ENCODE measurements at regions not wholly inside any gene's neighbourhood (a gene's known extent, or its start where the extent isn't known, plus 50 kb on each side); places are given as distances from the start of the nearest gene placed in this dataset.
"Not testable (repeated sequence)": the region's sequence is repeated elsewhere in the genome, so short reads cannot be mapped to it uniquely, and the experiment has no call there.

GRCh38 chr11:23781803-23782560, 714.9 kb upstream of the LUZP2 start:
- no peak for ATAC-seq
- H3K27me3 Mint-ChIP-seq = no peaks in the 10 kb centered on the region
- no peaks in the 10 kb centered on the region for H3K9me3 Mint-ChIP-seq
- H3K36me3 Mint-ChIP-seq = no peaks in the 10 kb centered on the region
- H3K4me3 Mint-ChIP-seq = no peak overlapping the region
- H3K4me1 Mint-ChIP-seq = no peaks in the 10 kb centered on the region
- H3K27ac Mint-ChIP-seq = no peak overlapping the region

GRCh38 chr11:23786974-23787373, 709.9 kb upstream of the LUZP2 start:
- not testable (repeated sequence) for H3K4me3 Mint-ChIP-seq, H3K9me3 Mint-ChIP-seq, H3K27ac Mint-ChIP-seq, H3K36me3 Mint-ChIP-seq, ATAC-seq, H3K4me1 Mint-ChIP-seq, H3K27me3 Mint-ChIP-seq

- no peak overlapping the region for H3K27ac Mint-ChIP-seq
- H3K4me3 Mint-ChIP-seq = no peak overlapping the region
- no peaks in the 10 kb centered on the region for H3K27me3 Mint-ChIP-seq
- H3K9me3 Mint-ChIP-seq = peaks cover 3% of the 10 kb centered on the region
- ATAC-seq = no peak
- no peaks in the 10 kb centered on the region for H3K36me3 Mint-ChIP-seq
- H3K4me1 Mint-ChIP-seq = no peaks in the 10 kb centered on the region
Measured at GRCh38 chr11:23789200-23789853, 707.5 kb upstream of the LUZP2 start.

- no peak for ATAC-seq
- H3K27me3 Mint-ChIP-seq = no peaks in the 10 kb centered on the region
- H3K9me3 Mint-ChIP-seq = peaks cover 3% of the 10 kb centered on the region
- H3K4me1 Mint-ChIP-seq = no peaks in the 10 kb centered on the region
- no peak overlapping the region for H3K27ac Mint-ChIP-seq
- no peak overlapping the region for H3K4me3 Mint-ChIP-seq
- H3K36me3 Mint-ChIP-seq = no peaks in the 10 kb centered on the region
Measured at GRCh38 chr11:23789938-23790371, 706.9 kb upstream of the LUZP2 start.

DNA sequence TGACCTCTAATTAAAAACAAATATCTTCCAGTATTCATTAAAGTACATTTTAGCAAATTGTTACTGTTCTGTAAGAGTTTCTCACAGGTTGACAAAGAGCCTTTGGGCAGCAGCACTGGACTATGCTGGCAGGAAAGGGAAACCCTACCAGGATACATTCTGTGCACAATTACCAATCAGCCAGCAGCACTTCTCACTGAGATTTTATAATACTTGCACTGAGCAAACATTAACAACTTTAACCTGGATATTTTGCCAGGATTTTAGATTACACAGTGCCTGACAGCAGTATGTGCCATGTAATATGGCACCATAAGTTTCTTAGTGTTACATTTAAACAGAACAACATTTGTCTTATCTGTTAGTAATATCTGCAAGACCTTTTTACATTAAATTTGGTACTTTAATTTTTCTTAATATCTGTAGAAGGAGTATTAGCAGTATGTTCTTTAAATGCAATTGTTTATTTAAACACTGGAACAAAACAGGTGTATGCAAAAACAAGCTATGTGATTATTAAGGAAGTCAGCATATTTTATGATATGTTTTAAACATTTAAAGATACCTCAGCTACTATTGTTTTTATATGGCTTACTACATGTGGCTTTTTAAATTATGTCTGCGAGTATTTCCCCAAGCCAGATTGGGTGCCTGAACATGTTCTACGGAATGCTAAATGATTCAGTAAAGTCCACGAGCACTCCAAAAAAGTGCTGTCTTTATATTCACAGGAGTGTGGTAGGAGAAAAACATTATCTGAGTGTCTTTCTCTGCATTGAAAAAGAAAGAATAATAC, 699.0 kb upstream of the LUZP2 start:
- Mint-ChIP-seq H3K4me3 (no peak overlapping the region), H3K27ac (no peak overlapping the region), H3K4me1 (no peaks in the 10 kb centered on the region)

DNA sequence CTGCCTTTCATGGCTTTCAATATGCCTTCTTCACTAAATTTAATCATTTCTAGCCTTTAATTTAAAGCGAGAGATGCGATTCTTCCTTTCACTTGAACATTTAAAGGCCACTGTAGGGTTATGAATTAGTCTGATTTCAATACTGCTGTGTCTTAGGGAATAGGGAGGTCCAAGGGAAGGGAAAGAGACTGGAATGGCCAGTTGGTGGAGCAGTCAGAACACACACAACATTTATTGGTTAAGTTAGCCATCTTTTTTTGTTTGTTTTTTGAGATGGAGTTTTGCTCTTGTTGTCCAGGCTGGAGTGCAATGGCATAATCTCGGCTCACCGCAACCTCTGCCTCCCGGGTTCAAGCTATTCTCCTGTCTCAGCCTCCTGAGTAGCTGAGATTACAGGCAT, 662.5 kb upstream of the LUZP2 start:
- ATAC-seq, H3K9me3 Mint-ChIP-seq, H3K4me1 Mint-ChIP-seq, H3K27me3 Mint-ChIP-seq, H3K27ac Mint-ChIP-seq, H3K4me3 Mint-ChIP-seq, H3K36me3 Mint-ChIP-seq: not testable (repeated sequence)

More for the DNA sequence above, 699.0 kb upstream of the LUZP2 start:
- ATAC-seq = no peak
- Mint-ChIP-seq H3K36me3 (no peaks in the 10 kb centered on the region), H3K27me3 (no peaks in the 10 kb centered on the region), H3K9me3 (peaks cover 4% of the 10 kb centered on the region)

DNA sequence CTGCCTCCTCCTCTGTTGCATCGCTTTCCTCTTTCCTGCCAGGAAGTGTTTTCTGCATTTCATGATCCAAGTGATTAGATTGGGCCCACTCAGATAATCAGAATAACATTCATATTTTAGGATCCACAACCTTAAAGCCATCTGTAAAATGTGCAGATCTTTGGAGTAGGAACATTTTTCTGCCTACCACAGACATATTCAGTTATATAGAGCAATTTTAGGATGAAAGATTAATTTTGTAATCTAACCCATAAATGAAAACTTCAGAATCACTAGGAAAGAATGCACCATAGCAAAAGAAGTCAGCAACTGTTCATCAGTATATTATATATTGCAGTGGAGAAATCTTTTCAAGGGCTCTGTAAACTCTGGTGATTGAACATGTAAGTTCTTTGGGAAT, 659.9 kb upstream of the LUZP2 start:
- ATAC-seq = no peak
- peaks cover 6% of the 10 kb centered on the region for H3K9me3 Mint-ChIP-seq
- H3K36me3 Mint-ChIP-seq = no peaks in the 10 kb centered on the region
- H3K27me3 Mint-ChIP-seq = no peaks in the 10 kb centered on the region
- H3K4me1 Mint-ChIP-seq = no peaks in the 10 kb centered on the region
- H3K27ac Mint-ChIP-seq = no peak overlapping the region
- H3K4me3 Mint-ChIP-seq = no peak overlapping the region

DNA sequence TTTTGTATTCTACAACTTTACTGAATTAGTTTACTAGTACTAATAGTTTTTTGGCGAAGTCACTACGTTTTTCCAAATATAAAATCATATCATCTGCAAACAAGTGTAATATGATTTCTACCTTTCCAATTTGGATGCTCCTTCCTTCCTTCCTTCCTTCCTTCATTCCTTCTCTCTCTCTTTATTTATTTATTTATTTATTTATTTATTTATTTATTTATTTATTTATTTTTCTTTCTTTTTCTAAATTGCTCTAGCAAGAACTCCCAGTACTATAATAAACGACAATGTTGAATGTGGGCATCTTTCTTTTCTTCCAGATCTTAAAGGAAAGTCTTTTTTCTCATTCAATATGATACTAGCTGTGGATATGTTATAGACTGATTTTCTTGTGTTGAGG, 656.0 kb upstream of the LUZP2 start:
- Mint-ChIP-seq H3K9me3 (peaks cover 9% of the 10 kb centered on the region), H3K36me3 (no peaks in the 10 kb centered on the region), H3K27me3 (no peaks in the 10 kb centered on the region), H3K27ac (no peak overlapping the region), H3K4me3 (no peak overlapping the region), H3K4me1 (no peaks in the 10 kb centered on the region)
- no peak for ATAC-seq

DNA sequence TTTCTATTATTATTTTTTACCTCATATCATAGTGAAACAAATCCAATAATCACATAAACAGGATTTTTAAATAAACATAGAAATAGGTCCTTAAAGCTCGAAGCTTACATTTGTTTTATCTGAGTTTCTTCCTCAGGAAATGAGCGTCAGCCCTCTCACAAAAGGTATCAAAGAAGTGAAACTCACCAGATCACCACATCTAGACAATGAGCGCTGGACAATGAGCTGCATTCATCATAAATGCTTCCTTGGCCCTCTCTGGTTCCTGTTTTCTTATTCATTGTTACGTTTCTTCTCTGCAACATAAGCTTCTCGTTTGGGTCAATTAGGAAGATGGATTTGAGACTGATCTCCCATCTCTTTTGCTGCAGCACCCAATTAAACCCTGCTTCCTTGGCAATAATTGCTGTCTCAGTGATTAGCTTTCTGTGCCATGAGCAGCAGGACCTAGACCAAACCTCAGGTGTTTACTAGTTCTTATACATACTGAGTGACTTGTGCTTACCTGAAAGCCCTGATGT, 649.9 kb upstream of the LUZP2 start:
- no peaks in the 10 kb centered on the region for H3K4me1 Mint-ChIP-seq
- no peaks in the 10 kb centered on the region for H3K36me3 Mint-ChIP-seq
- no peak overlapping the region for H3K27ac Mint-ChIP-seq
- H3K9me3 Mint-ChIP-seq = peaks cover 11% of the 10 kb centered on the region
- no peak for ATAC-seq
- no peak overlapping the region for H3K4me3 Mint-ChIP-seq
- no peaks in the 10 kb centered on the region for H3K27me3 Mint-ChIP-seq

DNA sequence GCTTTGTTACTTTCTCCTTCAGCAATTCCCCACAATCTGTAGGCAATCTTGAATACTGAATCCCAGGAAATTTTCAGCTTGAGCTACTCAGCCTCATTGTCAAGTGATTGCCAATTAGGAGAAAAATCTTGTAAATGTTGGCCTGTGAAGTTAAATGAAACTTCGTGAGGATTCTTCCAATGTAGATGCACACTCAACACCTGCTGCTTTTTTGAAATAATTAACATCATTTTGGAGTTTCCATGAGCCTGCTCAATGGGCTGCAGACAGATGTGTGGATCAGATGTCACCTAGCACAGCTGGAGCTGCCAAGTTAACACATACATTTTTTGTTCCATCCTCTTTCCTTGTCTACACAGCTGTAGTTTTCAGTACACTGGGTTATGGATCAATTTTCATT, 645.6 kb upstream of the LUZP2 start:
- H3K36me3 Mint-ChIP-seq = no peaks in the 10 kb centered on the region

GRCh38 chr11:23856654-23857053, 640.2 kb upstream of the LUZP2 start:
- no peaks in the 10 kb centered on the region for H3K27me3 Mint-ChIP-seq
- no peak overlapping the region for H3K4me3 Mint-ChIP-seq
- ATAC-seq = no peak
- no peaks in the 10 kb centered on the region for H3K4me1 Mint-ChIP-seq
- no peak overlapping the region for H3K27ac Mint-ChIP-seq
- peaks cover 4% of the 10 kb centered on the region for H3K9me3 Mint-ChIP-seq
- H3K36me3 Mint-ChIP-seq = no peaks in the 10 kb centered on the region

More for the DNA sequence above, 645.6 kb upstream of the LUZP2 start:
- Mint-ChIP-seq H3K27me3 (no peaks in the 10 kb centered on the region), H3K4me3 (no peak overlapping the region), H3K27ac (no peak overlapping the region), H3K4me1 (no peaks in the 10 kb centered on the region), H3K9me3 (peaks cover 3% of the 10 kb centered on the region)
- ATAC-seq = no peak

- Mint-ChIP-seq H3K36me3 (no peaks in the 10 kb centered on the region), H3K27me3 (no peaks in the 10 kb centered on the region), H3K4me1 (no peaks in the 10 kb centered on the region), H3K9me3 (peaks cover 4% of the 10 kb centered on the region), H3K27ac (no peak overlapping the region), H3K4me3 (no peak overlapping the region)
- no peak for ATAC-seq
Measured at GRCh38 chr11:23859087-23859486, 637.8 kb upstream of the LUZP2 start.

DNA sequence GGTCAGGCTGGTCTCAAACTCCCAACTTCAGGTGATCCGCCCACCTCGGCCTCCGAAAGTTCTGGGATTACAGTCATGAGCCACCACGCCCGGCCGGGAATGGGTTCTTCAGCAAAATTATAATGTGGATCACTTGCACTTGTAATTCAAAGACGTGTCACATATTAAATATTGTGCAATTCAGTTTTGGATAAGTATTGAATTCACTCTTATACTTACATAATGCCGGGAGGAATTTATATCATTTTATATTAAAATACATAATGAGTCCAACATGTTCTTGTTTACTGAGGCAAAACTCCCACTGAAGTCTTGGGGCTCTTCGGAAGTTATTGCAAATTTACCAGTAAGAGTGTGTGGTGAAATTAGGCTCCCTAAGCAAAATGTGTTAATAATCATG, 635.2 kb upstream of the LUZP2 start:
- H3K4me3 Mint-ChIP-seq = no peak overlapping the region
- peaks cover 4% of the 10 kb centered on the region for H3K9me3 Mint-ChIP-seq
- no peaks in the 10 kb centered on the region for H3K36me3 Mint-ChIP-seq
- H3K27ac Mint-ChIP-seq = no peak overlapping the region
- H3K4me1 Mint-ChIP-seq = no peaks in the 10 kb centered on the region
- H3K27me3 Mint-ChIP-seq = no peaks in the 10 kb centered on the region
- no peak for ATAC-seq

GRCh38 chr11:23865341-23865975, 631.4 kb upstream of the LUZP2 start:
- ATAC-seq = no peak
- H3K4me1 Mint-ChIP-seq = no peaks in the 10 kb centered on the region
- no peak overlapping the region for H3K27ac Mint-ChIP-seq
- no peaks in the 10 kb centered on the region for H3K36me3 Mint-ChIP-seq
- no peaks in the 10 kb centered on the region for H3K27me3 Mint-ChIP-seq
- peaks cover 4% of the 10 kb centered on the region for H3K9me3 Mint-ChIP-seq
- H3K4me3 Mint-ChIP-seq = no peak overlapping the region

- Mint-ChIP-seq H3K36me3 (no peaks in the 10 kb centered on the region), H3K27ac (no peak overlapping the region), H3K9me3 (peaks cover 10% of the 10 kb centered on the region), H3K4me1 (no peaks in the 10 kb centered on the region), H3K4me3 (no peak overlapping the region), H3K27me3 (no peaks in the 10 kb centered on the region)
- no peak for ATAC-seq
Measured at GRCh38 chr11:23866641-23867040, 630.2 kb upstream of the LUZP2 start.
